A673 (cell line): ENCODE measurements at regions not wholly inside any gene's neighbourhood (a gene's known extent, or its start where the extent isn't known, plus 50 kb on each side); places are given as distances from the start of the nearest gene placed in this dataset.

Source experiments
- BruUV-seq: library from RNA; stranded (reverse); fragments of 400-500 nt; replicated peaks from 2 replicates; lab custom pipeline; 2021; lab: Mats Ljungman, UMichigan
- CTCF ChIA-PET: fragments of 300-600 bp; sonication (Branson Sonifier 250); formaldehyde crosslinking; loops from one replicate; lab custom pipeline; 2022; ENCODE audit warnings: antibody characterized with exemption; lab: Charles Lee
- POLR2A ChIA-PET: fragments of 300-600 bp; sonication (Branson Sonifier 250); formaldehyde crosslinking; loops from one replicate; lab custom pipeline; 2022; ENCODE audit warnings: antibody characterized with exemption; ENCODE audit not compliant: low non-redundant PET; lab: Charles Lee
- DNase-seq: peaks from one replicate; pipeline ENCODE4 v3.0.0-alpha.2; 2015; ENCODE audit warnings: low spot score
- H3K27ac ChIP-seq: fragments of 200-600 bp; sonication (generic); 2 replicates; pipeline ENCODE4 v1.5.1; 2016; ENCODE audit warnings: mixed run types, low read depth, mild to moderate bottlenecking, mixed read lengths, antibody characterized with exemption, low read length; ENCODE audit not compliant: poor library complexity, severe bottlenecking
- H3K27me3 ChIP-seq: fragments of 200-600 bp; sonication (generic); replicated peaks from 2 replicates; pipeline ENCODE4 v1.6.1; 2017; ENCODE audit warnings: mixed run types, low read depth, mild to moderate bottlenecking, mixed read lengths, antibody characterized with exemption, low read length; ENCODE audit not compliant: insufficient read depth, poor library complexity
- H3K36me3 ChIP-seq: fragments of 200-600 bp; sonication (generic); 2 replicates; pipeline ENCODE4 v1.6.1; 2016; ENCODE audit warnings: mixed run types, mild to moderate bottlenecking, mixed read lengths, antibody characterized with exemption, low read length; ENCODE audit not compliant: insufficient read depth, poor library complexity, severe bottlenecking
- H3K4me1 ChIP-seq: fragments of 200-600 bp; sonication (generic); 2 replicates; pipeline ENCODE4 v1.6.1; 2017; ENCODE audit warnings: mixed run types, mild to moderate bottlenecking, mixed read lengths, antibody characterized with exemption, low read length; ENCODE audit not compliant: insufficient read depth, poor library complexity, severe bottlenecking
- H3K4me3 ChIP-seq: fragments of 200-600 bp; sonication (generic); 2 replicates; pipeline ENCODE4 v1.5.1; 2016; ENCODE audit warnings: low read depth, mixed run types, mild to moderate bottlenecking, mixed read lengths, low read length; ENCODE audit not compliant: poor library complexity, severe bottlenecking
- H3K9me3 ChIP-seq: fragments of 200-600 bp; sonication (generic); 2 replicates; pipeline ENCODE4 v1.6.1; 2016; ENCODE audit warnings: mixed run types, low read depth, mild to moderate bottlenecking, mixed read lengths, antibody characterized with exemption, low read length; ENCODE audit not compliant: poor library complexity, severe bottlenecking
- EZH2 ChIP-seq: fragments of 200-600 bp; sonication (generic); IDR thresholded peaks from 2 replicates; pipeline ENCODE4 v1.6.1; 2017; ENCODE audit warnings: borderline replicate concordance, low read depth, mild to moderate bottlenecking, mixed read lengths, antibody characterized with exemption, low read length; ENCODE audit not compliant: poor library complexity, severe bottlenecking
- intact Hi-C: fragments of 100-400 bp; cut with micrococcal nuclease; formaldehyde crosslinking; loops from one replicate; pipeline ENCODE4 v1.10.0; 2022; ENCODE audit not compliant: unreplicated experiment
- TF ChIP-seq, protein P1 (sequence below): fragments of 300-800, 200-600 bp; sonication (generic); conservative IDR thresholded peaks from 2 replicates; pipeline ENCODE4 v1.5.1; 2017; ENCODE audit warnings: low read depth, mild to moderate bottlenecking, antibody characterized with exemption, low read length, moderate library complexity, mixed read lengths

GRCh38 chr5:113989278-113989912 lies 372.5 kb upstream of the KCNN2 start:
- ChIA-PET CTCF (interaction anchor here (0.6 kb wide), 1 partner anchor 312 kb away, joined by 3 read pairs; no protein-coding TSS in a partner anchor), POLR2A (no interaction called here)
- TF ChIP-seq, protein P1, sequence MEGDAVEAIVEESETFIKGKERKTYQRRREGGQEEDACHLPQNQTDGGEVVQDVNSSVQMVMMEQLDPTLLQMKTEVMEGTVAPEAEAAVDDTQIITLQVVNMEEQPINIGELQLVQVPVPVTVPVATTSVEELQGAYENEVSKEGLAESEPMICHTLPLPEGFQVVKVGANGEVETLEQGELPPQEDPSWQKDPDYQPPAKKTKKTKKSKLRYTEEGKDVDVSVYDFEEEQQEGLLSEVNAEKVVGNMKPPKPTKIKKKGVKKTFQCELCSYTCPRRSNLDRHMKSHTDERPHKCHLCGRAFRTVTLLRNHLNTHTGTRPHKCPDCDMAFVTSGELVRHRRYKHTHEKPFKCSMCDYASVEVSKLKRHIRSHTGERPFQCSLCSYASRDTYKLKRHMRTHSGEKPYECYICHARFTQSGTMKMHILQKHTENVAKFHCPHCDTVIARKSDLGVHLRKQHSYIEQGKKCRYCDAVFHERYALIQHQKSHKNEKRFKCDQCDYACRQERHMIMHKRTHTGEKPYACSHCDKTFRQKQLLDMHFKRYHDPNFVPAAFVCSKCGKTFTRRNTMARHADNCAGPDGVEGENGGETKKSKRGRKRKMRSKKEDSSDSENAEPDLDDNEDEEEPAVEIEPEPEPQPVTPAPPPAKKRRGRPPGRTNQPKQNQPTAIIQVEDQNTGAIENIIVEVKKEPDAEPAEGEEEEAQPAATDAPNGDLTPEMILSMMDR, result no peak
- TF ChIP-seq EZH2, result no peak
- no peak overlapping the region for H3K27ac ChIP-seq
- H3K36me3 ChIP-seq, result no peaks in the 10 kb centered on the region
- no peaks in the 10 kb centered on the region for H3K9me3 ChIP-seq
- intact Hi-C loops, result no loop called here
- no TSS peak for BruUV-seq
- H3K4me1 ChIP-seq, result no peaks in the 10 kb centered on the region
- no peak overlapping the region for H3K4me3 ChIP-seq
- no peaks in the 10 kb centered on the region for H3K27me3 ChIP-seq
- no peak for DNase-seq

- DNase-seq, result no peak
- no peaks in the 10 kb centered on the region for H3K27me3 ChIP-seq
These were observed 372.0 kb upstream of the KCNN2 start for GRCh38 chr5:113989913-113990305.

DNA sequence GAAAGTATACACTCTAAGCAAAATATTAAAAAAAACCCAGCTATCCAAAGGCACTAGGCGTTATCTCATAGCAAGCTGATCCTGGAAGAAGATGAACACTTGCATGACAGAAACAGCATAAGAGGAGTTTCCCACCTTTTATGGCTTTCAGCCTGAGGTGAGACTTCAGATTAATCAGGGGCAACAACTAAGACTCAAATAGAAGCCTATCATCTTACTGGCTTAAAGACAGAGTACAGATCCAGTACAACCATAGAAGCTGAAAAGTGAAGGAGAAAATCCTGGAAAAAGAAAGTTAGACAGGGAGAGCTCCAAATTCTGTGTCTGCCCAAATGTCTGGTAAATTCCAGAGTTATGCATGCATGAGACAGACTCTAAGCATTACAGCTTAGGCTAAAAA lies 360.8 kb upstream of the KCNN2 start:
- no peak for DNase-seq
- TF ChIP-seq EZH2, result no peak
- TF ChIP-seq, protein P1, result no peak
- Histone ChIP-seq H3K27ac (no peak overlapping the region), H3K36me3 (no peaks in the 10 kb centered on the region), H3K4me3 (no peak overlapping the region), H3K9me3 (no peaks in the 10 kb centered on the region), H3K27me3 (no peaks in the 10 kb centered on the region), H3K4me1 (no peaks in the 10 kb centered on the region)
- intact Hi-C loops, result no loop called here
- ChIA-PET CTCF (no interaction called here), POLR2A (no interaction called here)
- BruUV-seq, result no TSS peak

More at GRCh38 chr5:113989913-113990305, 372.0 kb upstream of the KCNN2 start:
- Histone ChIP-seq H3K4me3 (no peak overlapping the region), H3K9me3 (no peaks in the 10 kb centered on the region), H3K27ac (no peak overlapping the region), H3K4me1 (no peaks in the 10 kb centered on the region), H3K36me3 (no peaks in the 10 kb centered on the region)
- ChIA-PET POLR2A (no interaction called here), CTCF (no interaction called here)
- TF ChIP-seq EZH2, result no peak
- TF ChIP-seq, protein P1, result no peak
- BruUV-seq, result no TSS peak
- intact Hi-C loops, result no loop called here
